ENCODE measurements at regions not wholly inside any gene's neighbourhood (a gene's known extent, or its start where the extent isn't known, plus 50 kb on each side); places are given as distances from the start of the nearest gene placed in this dataset.

GRCh38 chr5:154618696-154619095 is 136.5 kb upstream of the LARP1 start:
- H3K4me3 ChIP-seq = no peak overlapping the region
- H3K36me3 ChIP-seq = no peaks in the 10 kb centered on the region
- H3K27me3 ChIP-seq = 0 out of 2 replicates have a peak, but pooled peaks cover 3% of the 10 kb centered on the region
- DNase-seq = no peak
- H3K9me3 ChIP-seq (replicated peaks) = no peaks in the 10 kb centered on the region
- no peaks in the 10 kb centered on the region for H3K4me1 ChIP-seq
- H3K27ac ChIP-seq = no peak overlapping the region

- Histone ChIP-seq H3K27me3 (peaks cover 32% of the 10 kb centered on the region), H3K4me3 (no peak overlapping the region), H3K27ac (no peak overlapping the region), H3K36me3 (no peaks in the 10 kb centered on the region), H3K4me1 (no peaks in the 10 kb centered on the region), H3K9me3 (replicated peaks) (no peaks in the 10 kb centered on the region)
- no peak for DNase-seq
These were observed 136.6 kb upstream of the HAND1 start for GRCh38 chr5:154614595-154614994.

- no peaks in the 10 kb centered on the region for H3K9me3 ChIP-seq (replicated peaks)
- H3K4me1 ChIP-seq = no peaks in the 10 kb centered on the region
- H3K27me3 ChIP-seq = peaks cover 37% of the 10 kb centered on the region
These were observed 136.1 kb upstream of the HAND1 start for GRCh38 chr5:154614125-154614524.

GRCh38 chr5:154612666-154613065 is 134.6 kb upstream of the HAND1 start:
- H3K9me3 ChIP-seq (replicated peaks) = no peaks in the 10 kb centered on the region
- H3K27me3 ChIP-seq = peaks cover 37% of the 10 kb centered on the region
- no peaks in the 10 kb centered on the region for H3K36me3 ChIP-seq
- H3K4me1 ChIP-seq = no peaks in the 10 kb centered on the region
- no peak overlapping the region for H3K4me3 ChIP-seq
- no peak for DNase-seq
- H3K27ac ChIP-seq = no peak overlapping the region

More at GRCh38 chr5:154614125-154614524, 136.1 kb upstream of the HAND1 start:
- no peak overlapping the region for H3K27ac ChIP-seq
- H3K4me3 ChIP-seq = no peak overlapping the region
- H3K36me3 ChIP-seq = no peaks in the 10 kb centered on the region
- DNase-seq = no peak

- no peaks in the 10 kb centered on the region for H3K9me3 ChIP-seq (replicated peaks)
- no peak for DNase-seq
- no peaks in the 10 kb centered on the region for H3K4me1 ChIP-seq
- no peak overlapping the region for H3K27ac ChIP-seq
- H3K4me3 ChIP-seq = no peak overlapping the region
- H3K36me3 ChIP-seq = no peaks in the 10 kb centered on the region
- peaks cover 37% of the 10 kb centered on the region for H3K27me3 ChIP-seq
These were observed 133.3 kb upstream of the HAND1 start for GRCh38 chr5:154611341-154611767.

GRCh38 chr5:154610321-154611154 is 132.5 kb upstream of the HAND1 start:
- Histone ChIP-seq H3K4me1 (no peaks in the 10 kb centered on the region), H3K36me3 (no peaks in the 10 kb centered on the region), H3K27me3 (peaks cover 37% of the 10 kb centered on the region), H3K4me3 (no peak overlapping the region), H3K27ac (no peak overlapping the region), H3K9me3 (replicated peaks) (no peaks in the 10 kb centered on the region)
- DNase-seq = peak; percentile 51 to 71

- H3K27me3 ChIP-seq = peaks cover 42% of the 10 kb centered on the region
- H3K36me3 ChIP-seq = no peaks in the 10 kb centered on the region
- no peak overlapping the region for H3K27ac ChIP-seq
- H3K4me1 ChIP-seq = no peaks in the 10 kb centered on the region
- H3K4me3 ChIP-seq = no peak overlapping the region
- DNase-seq = no peak
- no peaks in the 10 kb centered on the region for H3K9me3 ChIP-seq (replicated peaks)
These were observed 131.2 kb upstream of the HAND1 start for GRCh38 chr5:154609251-154609650.

- H3K9me3 ChIP-seq (replicated peaks) = no peaks in the 10 kb centered on the region
- H3K4me1 ChIP-seq = no peaks in the 10 kb centered on the region
- DNase-seq = no peak
- peaks cover 43% of the 10 kb centered on the region for H3K27me3 ChIP-seq
- H3K27ac ChIP-seq = no peak overlapping the region
- no peaks in the 10 kb centered on the region for H3K36me3 ChIP-seq
- H3K4me3 ChIP-seq = no peak overlapping the region
These were observed 130.5 kb upstream of the HAND1 start for GRCh38 chr5:154608531-154609011.

GRCh38 chr5:154607746-154608145 is 129.7 kb upstream of the HAND1 start:
- no peaks in the 10 kb centered on the region for H3K9me3 ChIP-seq (replicated peaks)
- H3K4me3 ChIP-seq = no peak overlapping the region
- no peaks in the 10 kb centered on the region for H3K36me3 ChIP-seq
- H3K27me3 ChIP-seq = peaks cover 42% of the 10 kb centered on the region
- H3K27ac ChIP-seq = no peak overlapping the region
- no peak for DNase-seq
- no peaks in the 10 kb centered on the region for H3K4me1 ChIP-seq

GRCh38 chr5:154606246-154606645 is 128.2 kb upstream of the HAND1 start:
- H3K4me3 ChIP-seq = no peak overlapping the region
- peaks cover 30% of the 10 kb centered on the region; the same call in 1 of the 2 replicates for H3K27me3 ChIP-seq
- no peak overlapping the region for H3K27ac ChIP-seq
- H3K36me3 ChIP-seq = no peaks in the 10 kb centered on the region
- no peak for DNase-seq
- H3K9me3 ChIP-seq (replicated peaks) = no peaks in the 10 kb centered on the region
- H3K4me1 ChIP-seq = no peaks in the 10 kb centered on the region

- DNase-seq = peak; percentile 73 to 76
- Histone ChIP-seq H3K36me3 (no peaks in the 10 kb centered on the region), H3K27me3 (peaks cover 9% of the 10 kb centered on the region; the same call in 1 of the 2 replicates), H3K4me3 (peak overlapping the region; percentile 12), H3K4me1 (no peaks in the 10 kb centered on the region), H3K27ac (no peak overlapping the region), H3K9me3 (replicated peaks) (no peaks in the 10 kb centered on the region)
These were observed 126.1 kb upstream of the HAND1 start for GRCh38 chr5:154603953-154604679.

GRCh38 chr5:154603485-154603884 is 125.5 kb upstream of the HAND1 start:
- peak overlapping the region; percentile 12 for H3K4me3 ChIP-seq
- H3K27me3 ChIP-seq = peaks cover 8% of the 10 kb centered on the region; the same call in 1 of the 2 replicates
- H3K36me3 ChIP-seq = no peaks in the 10 kb centered on the region
- no peak overlapping the region for H3K27ac ChIP-seq
- no peaks in the 10 kb centered on the region for H3K4me1 ChIP-seq
- H3K9me3 ChIP-seq (replicated peaks) = no peaks in the 10 kb centered on the region
- no peak for DNase-seq

- DNase-seq = no peak
- no peak overlapping the region for H3K27ac ChIP-seq
These were observed 125.0 kb upstream of the HAND1 start for GRCh38 chr5:154603011-154603410.

GRCh38 chr5:154601014-154601413 is 123.0 kb upstream of the HAND1 start:
- no peak for DNase-seq
- Histone ChIP-seq H3K4me3 (no peak overlapping the region), H3K36me3 (no peaks in the 10 kb centered on the region), H3K4me1 (no peaks in the 10 kb centered on the region), H3K9me3 (replicated peaks) (no peaks in the 10 kb centered on the region), H3K27me3 (peaks cover 8% of the 10 kb centered on the region; the same call in 1 of the 2 replicates), H3K27ac (no peak overlapping the region)

More at GRCh38 chr5:154603011-154603410, 125.0 kb upstream of the HAND1 start:
- Histone ChIP-seq H3K9me3 (replicated peaks) (no peaks in the 10 kb centered on the region), H3K4me1 (no peaks in the 10 kb centered on the region), H3K36me3 (no peaks in the 10 kb centered on the region), H3K4me3 (no peak overlapping the region), H3K27me3 (peaks cover 8% of the 10 kb centered on the region; the same call in 1 of the 2 replicates)

GRCh38 chr5:154598021-154598420 is 120.0 kb upstream of the HAND1 start:
- Histone ChIP-seq H3K36me3 (no peaks in the 10 kb centered on the region), H3K27ac (no peak overlapping the region), H3K27me3 (no peaks in the 10 kb centered on the region), H3K9me3 (replicated peaks) (no peaks in the 10 kb centered on the region), H3K4me3 (no peak overlapping the region), H3K4me1 (no peaks in the 10 kb centered on the region)
- DNase-seq = no peak
